K562 (cell line): ENCODE measurements at regions not wholly inside any gene's neighbourhood (a gene's known extent, or its start where the extent isn't known, plus 50 kb on each side); places are given as distances from the start of the nearest gene placed in this dataset.
"Not testable (repeated sequence)": the region's sequence is repeated elsewhere in the genome, so short reads cannot be mapped to it uniquely, and the experiment has no call there.

Source experiments
- CTCF ChIP-seq, 3 experiments: IDR thresholded peaks in 2 of 3; conservative IDR thresholded peaks in 1 of 3; 2 replicates each; pipeline ENCODE4 v1.5.1; 2011 to 2012; ENCODE audit warnings: low read length in 3 of 3, mild to moderate bottlenecking in 3 of 3, control low read depth in 2 of 3, improper control_type of control experiment in 1 of 3, inconsistent platforms in 1 of 3, low read depth in 1 of 3, mixed read lengths in 1 of 3, moderate library complexity in 1 of 3; ENCODE audit not compliant: insufficient read depth in 2 of 3
- FOXJ3 ChIP-seq: sonication (generic); formaldehyde crosslinking; IDR thresholded peaks from 2 replicates; pipeline ENCODE4 v1.4.0; 2020; ENCODE audit warnings: mild to moderate bottlenecking, missing genetic modification reagents
- KAT7 ChIP-seq: sonication (generic); formaldehyde crosslinking; IDR thresholded peaks from 2 replicates; pipeline ENCODE4 v1.8.0; 2022; ENCODE audit warnings: missing genetic modification reagents, mild to moderate bottlenecking, borderline replicate concordance
- MAX ChIP-seq: sonication (generic); formaldehyde crosslinking; IDR thresholded peaks from 2 replicates; pipeline ENCODE4 v1.9.0; 2022; ENCODE audit warnings: mild to moderate bottlenecking, missing genetic modification reagents
- MXI1 ChIP-seq: IDR thresholded peaks from 2 replicates; pipeline ENCODE4 v1.6.1; 2011; ENCODE audit warnings: low read depth, mild to moderate bottlenecking, improper control_type of control experiment, low read length
- NELFE ChIP-seq: IDR thresholded peaks from 2 replicates; pipeline ENCODE4 v1.6.1; 2011; ENCODE audit warnings: mild to moderate bottlenecking; ENCODE audit not compliant: insufficient read depth, insufficient read length
- PML ChIP-seq: IDR thresholded peaks from 2 replicates; pipeline ENCODE4 v1.6.1; 2012; ENCODE audit warnings: low read length, inconsistent platforms
- SIN3A ChIP-seq, 2 experiments: fragments of 150-350 bp in 1 of 2; IDR thresholded peaks; 2 replicates each; pipeline ENCODE4 v1.6.1; 2011 to 2016; ENCODE audit warnings: borderline replicate concordance in 2 of 2, low read depth in 2 of 2, low read length in 2 of 2, mild to moderate bottlenecking in 2 of 2, moderate library complexity in 2 of 2; ENCODE audit not compliant: control insufficient read depth in 1 of 2
- ZNF12 ChIP-seq: sonication (generic); formaldehyde crosslinking; IDR thresholded peaks from 2 replicates; pipeline ENCODE4 v1.4.0; 2020; ENCODE audit warnings: mild to moderate bottlenecking, missing genetic modification reagents
- ZNF384 ChIP-seq: IDR thresholded peaks from 2 replicates; pipeline ENCODE4 v1.6.1; 2012; ENCODE audit warnings: low read depth, low read length, improper control_type of control experiment
- TF ChIP-seq, protein P1 (sequence below): sonication (generic); IDR thresholded peaks from 2 replicates; pipeline ENCODE4 v1.6.1; 2016
- TF ChIP-seq, protein P2 (sequence below): fragments of 200-400 bp; formaldehyde crosslinking; IDR thresholded peaks from 2 replicates; pipeline ENCODE4 v1.6.1; 2017; ENCODE audit warnings: mild to moderate bottlenecking, low read depth, low read length, moderate library complexity
- TF ChIP-seq, protein P3 (sequence below): sonication (generic); formaldehyde crosslinking; IDR thresholded peaks from 2 replicates; pipeline ENCODE4 v1.5.0; 2020; ENCODE audit warnings: missing genetic modification reagents

- not testable (repeated sequence) for TF ChIP-seq PML; CTCF (IDR thresholded peaks at IDR 0.05 in 2 of 3, conservative IDR thresholded peaks at IDR 0.05 in 1 of 3; ENCODE audit: insufficient read depth in 2 of 3, low read depth in 1 of 3, low read length in 3 of 3); ZNF384; NELFE; KAT7 (CRISPR knock-in tag); FOXJ3 (CRISPR knock-in tag); SIN3A (IDR thresholded peaks at IDR 0.05; ENCODE audit: borderline replicate concordance in 2 of 2, control insufficient read depth in 1 of 2, low read depth in 2 of 2, low read length in 2 of 2); MXI1; MAX (CRISPR knock-in tag); ZNF12 (CRISPR knock-in tag)
- TF ChIP-seq, protein P1, sequence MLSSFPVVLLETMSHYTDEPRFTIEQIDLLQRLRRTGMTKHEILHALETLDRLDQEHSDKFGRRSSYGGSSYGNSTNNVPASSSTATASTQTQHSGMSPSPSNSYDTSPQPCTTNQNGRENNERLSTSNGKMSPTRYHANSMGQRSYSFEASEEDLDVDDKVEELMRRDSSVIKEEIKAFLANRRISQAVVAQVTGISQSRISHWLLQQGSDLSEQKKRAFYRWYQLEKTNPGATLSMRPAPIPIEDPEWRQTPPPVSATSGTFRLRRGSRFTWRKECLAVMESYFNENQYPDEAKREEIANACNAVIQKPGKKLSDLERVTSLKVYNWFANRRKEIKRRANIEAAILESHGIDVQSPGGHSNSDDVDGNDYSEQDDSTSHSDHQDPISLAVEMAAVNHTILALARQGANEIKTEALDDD = not testable (repeated sequence)
- TF ChIP-seq, protein P2, sequence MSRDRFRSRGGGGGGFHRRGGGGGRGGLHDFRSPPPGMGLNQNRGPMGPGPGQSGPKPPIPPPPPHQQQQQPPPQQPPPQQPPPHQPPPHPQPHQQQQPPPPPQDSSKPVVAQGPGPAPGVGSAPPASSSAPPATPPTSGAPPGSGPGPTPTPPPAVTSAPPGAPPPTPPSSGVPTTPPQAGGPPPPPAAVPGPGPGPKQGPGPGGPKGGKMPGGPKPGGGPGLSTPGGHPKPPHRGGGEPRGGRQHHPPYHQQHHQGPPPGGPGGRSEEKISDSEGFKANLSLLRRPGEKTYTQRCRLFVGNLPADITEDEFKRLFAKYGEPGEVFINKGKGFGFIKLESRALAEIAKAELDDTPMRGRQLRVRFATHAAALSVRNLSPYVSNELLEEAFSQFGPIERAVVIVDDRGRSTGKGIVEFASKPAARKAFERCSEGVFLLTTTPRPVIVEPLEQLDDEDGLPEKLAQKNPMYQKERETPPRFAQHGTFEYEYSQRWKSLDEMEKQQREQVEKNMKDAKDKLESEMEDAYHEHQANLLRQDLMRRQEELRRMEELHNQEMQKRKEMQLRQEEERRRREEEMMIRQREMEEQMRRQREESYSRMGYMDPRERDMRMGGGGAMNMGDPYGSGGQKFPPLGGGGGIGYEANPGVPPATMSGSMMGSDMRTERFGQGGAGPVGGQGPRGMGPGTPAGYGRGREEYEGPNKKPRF = not testable (repeated sequence)
- TF ChIP-seq, protein P3, sequence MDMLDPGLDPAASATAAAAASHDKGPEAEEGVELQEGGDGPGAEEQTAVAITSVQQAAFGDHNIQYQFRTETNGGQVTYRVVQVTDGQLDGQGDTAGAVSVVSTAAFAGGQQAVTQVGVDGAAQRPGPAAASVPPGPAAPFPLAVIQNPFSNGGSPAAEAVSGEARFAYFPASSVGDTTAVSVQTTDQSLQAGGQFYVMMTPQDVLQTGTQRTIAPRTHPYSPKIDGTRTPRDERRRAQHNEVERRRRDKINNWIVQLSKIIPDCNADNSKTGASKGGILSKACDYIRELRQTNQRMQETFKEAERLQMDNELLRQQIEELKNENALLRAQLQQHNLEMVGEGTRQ (CRISPR knock-in tag) = not testable (repeated sequence)
Measured at GRCh38 chr9:62880971-62881370, 1691.1 kb downstream of the SPATA31A7 start.
